Muscle of back (tissue), 3 donors: ENCODE measurements at regions not wholly inside any gene's neighbourhood (a gene's known extent, or its start where the extent isn't known, plus 50 kb on each side); places are given as distances from the start of the nearest gene placed in this dataset.
"Not testable (repeated sequence)": the region's sequence is repeated elsewhere in the genome, so short reads cannot be mapped to it uniquely, and the experiment has no call there.

Source experiments
- DNase-seq, 3 donors: peaks; one replicate each; pipeline versions ENCODE4 v3.0.0 to v3.0.0-alpha.2; 2013

- peak in 1 of 3 donors; percentile 10 for DNase-seq
Measured at GRCh38 chr9:588981-589380, 252.5 kb upstream of the DMRT1 start.

GRCh38 chr9:589723-590122 is 251.8 kb upstream of the DMRT1 start:
- peak; percentile 27 to 63 (median 32) for DNase-seq

- no peak for DNase-seq
Measured at GRCh38 chr9:591292-591691, 250.2 kb upstream of the DMRT1 start.

- no peak for DNase-seq
Measured at GRCh38 chr9:592225-592624, 249.3 kb upstream of the DMRT1 start.

- no peak for DNase-seq
Measured at GRCh38 chr9:592733-593132, 248.8 kb upstream of the DMRT1 start.

GRCh38 chr9:593809-594208 is 247.7 kb upstream of the DMRT1 start:
- no peak for DNase-seq

- DNase-seq = no peak
Measured at GRCh38 chr9:596703-597102, 244.8 kb upstream of the DMRT1 start.

- DNase-seq = no peak
Measured at GRCh38 chr9:600006-600405, 241.5 kb upstream of the DMRT1 start.

- DNase-seq = no peak
Measured at GRCh38 chr9:602716-603115, 238.8 kb upstream of the DMRT1 start.

- DNase-seq = no peak
Measured at GRCh38 chr9:603126-603525, 238.4 kb upstream of the DMRT1 start.

GRCh38 chr9:607417-607816 is 234.1 kb upstream of the DMRT1 start:
- DNase-seq = no peak

GRCh38 chr9:613771-614347 is 227.6 kb upstream of the DMRT1 start:
- peak; percentile 85 to 91 (median 85) for DNase-seq

GRCh38 chr9:614431-614830 is 227.1 kb upstream of the DMRT1 start:
- peak in 1 of 3 donors; percentile 14 for DNase-seq

- DNase-seq = no peak
Measured at GRCh38 chr9:615756-616155, 225.7 kb upstream of the DMRT1 start.

GRCh38 chr9:616694-617093 is 224.8 kb upstream of the DMRT1 start:
- no peak for DNase-seq

- DNase-seq = no peak
Measured at GRCh38 chr9:617445-618085, 223.9 kb upstream of the DMRT1 start.

GRCh38 chr9:618478-618877 is 223.0 kb upstream of the DMRT1 start:
- DNase-seq = no peak

- peak in 1 of 3 donors; percentile 48 for DNase-seq
Measured at GRCh38 chr9:621201-621855, 220.2 kb upstream of the DMRT1 start.

GRCh38 chr9:624935-625500 is 216.5 kb upstream of the DMRT1 start:
- DNase-seq = no peak

GRCh38 chr9:625613-626012 is 215.9 kb upstream of the DMRT1 start:
- DNase-seq = no peak

GRCh38 chr9:626114-626513 is 215.4 kb upstream of the DMRT1 start:
- not testable (repeated sequence) for DNase-seq

- DNase-seq = no peak
Measured at GRCh38 chr9:626596-626995, 214.9 kb upstream of the DMRT1 start.

- no peak for DNase-seq
Measured at GRCh38 chr9:627336-627970, 214.0 kb upstream of the DMRT1 start.
